Ovary (tissue), 7 donors: ENCODE measurements at regions not wholly inside any gene's neighbourhood (a gene's known extent, or its start where the extent isn't known, plus 50 kb on each side); places are given as distances from the start of the nearest gene placed in this dataset.
"Not testable (repeated sequence)": the region's sequence is repeated elsewhere in the genome, so short reads cannot be mapped to it uniquely, and the experiment has no call there.

Experiments used
- DNase-seq, 5 donors: peaks; one replicate each; pipeline ENCODE4 v3.0.0-alpha.2; 2019 to 2020
- H3K27ac ChIP-seq, 2 donors: fragments of 200-600 bp; one replicate each; pipeline versions ENCODE4 v1.5.1 to v1.8.0; 2019 to 2022
- H3K27me3 ChIP-seq: fragments of 200-600 bp; one replicate; pipeline ENCODE4 v1.8.0; 2022
- H3K36me3 ChIP-seq: fragments of 200-600 bp; sonication (generic); one replicate; pipeline ENCODE4 v1.5.1; 2019
- H3K4me1 ChIP-seq: one replicate; pipeline ENCODE4 v1.8.1; 2013; ENCODE audit warnings: mild to moderate bottlenecking, moderate library complexity; ENCODE audit not compliant: insufficient read depth
- H3K4me3 ChIP-seq: fragments of 200-600 bp; sonication (generic); one replicate; pipeline ENCODE4 v1.5.1; 2017
- H3K9me3 ChIP-seq, 2 donors: fragments of 200-600 bp in 1 of 2; sonication (generic) in 1 of 2; one replicate each; pipeline versions ENCODE4 v1.5.1 to v1.8.1; 2013 to 2019; ENCODE audit warnings: mild to moderate bottlenecking in 1 of 2, moderate library complexity in 1 of 2
- EP300 ChIP-seq: sonication (generic); formaldehyde crosslinking; IDR thresholded peaks from one replicate; pipeline ENCODE4 v1.6.1; 2017; ENCODE audit warnings: antibody characterized with exemption
- POLR2A ChIP-seq: fragments of 450-650 bp; IDR thresholded peaks from one replicate; pipeline ENCODE4 v1.6.1; 2017; ENCODE audit warnings: antibody characterized with exemption, mild to moderate bottlenecking, moderate library complexity
- WGBS, 3 donors: extraction: QIAGEN DNeasy Blood & Tissue Kit in 1 of 3; methylation state at CpG; one replicate each; pipeline versions ENCODE4 v1.1.5 to v1.1.7; 2013 to 2017; 5-methylcytosine and 5-hydroxymethylcytosine counted together
- intact Hi-C, 4 donors: fragments of 100-400 bp; cut with DNase I; formaldehyde crosslinking; loops; one replicate each; pipeline versions ENCODE4 v1.11.0 to v1.15.1; 2022 to 2023
- TF ChIP-seq, protein P1 (sequence below), 3 donors: fragments of 450-650 bp in 2 of 3; fragments of 200-600 bp in 1 of 3; IDR thresholded peaks; one replicate each; pipeline versions ENCODE4 v1.5.1 to v1.8.0; 2016 to 2022; ENCODE audit warnings: antibody characterized with exemption in 3 of 3, mild to moderate bottlenecking in 1 of 3
- donor health status: DM: no; HTN: no; CAD: no; lungs with moderate emphysema.
- donor health status: DM: no; HTN: no; CAD: no.
- donor health status: Bipolar disorder and iron deficiency.
- donor health status: DM: no; HTN: no; CAD: no.
- donor health status: DM: yes; HTN: yes; CAD: no.

DNA sequence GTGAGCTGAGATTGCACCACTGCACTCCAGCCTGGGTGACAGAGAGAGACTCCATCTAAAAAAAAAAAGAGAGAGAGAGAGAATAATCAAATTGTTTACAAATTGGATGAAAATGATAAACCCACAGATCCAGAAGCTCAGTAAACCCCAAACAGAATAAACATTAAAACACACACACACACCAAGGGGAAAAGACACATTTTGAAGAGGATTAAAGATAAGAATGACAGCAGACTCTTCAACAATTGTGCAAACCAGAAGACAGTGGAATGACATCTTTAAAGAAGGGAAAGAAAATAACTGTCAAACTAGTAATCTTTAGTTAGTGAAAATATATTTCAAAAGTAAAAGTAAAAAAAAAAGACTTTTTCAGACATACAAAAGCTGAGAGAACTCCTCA, 64.4 kb upstream of the RPL38 start:
- Histone ChIP-seq H3K27ac (no peak overlapping the region), H3K4me1 (no peaks in the 10 kb centered on the region), H3K9me3 (peaks cover 0 to 3% of the 10 kb centered on the region in 2 donors), H3K27me3 (no peaks in the 10 kb centered on the region), H3K4me3 (no peak overlapping the region), H3K36me3 (no peaks in the 10 kb centered on the region)
- intact Hi-C loops: no loop called here
- TF ChIP-seq POLR2A (no peak), EP300 (no peak)
- TF ChIP-seq, protein P1, sequence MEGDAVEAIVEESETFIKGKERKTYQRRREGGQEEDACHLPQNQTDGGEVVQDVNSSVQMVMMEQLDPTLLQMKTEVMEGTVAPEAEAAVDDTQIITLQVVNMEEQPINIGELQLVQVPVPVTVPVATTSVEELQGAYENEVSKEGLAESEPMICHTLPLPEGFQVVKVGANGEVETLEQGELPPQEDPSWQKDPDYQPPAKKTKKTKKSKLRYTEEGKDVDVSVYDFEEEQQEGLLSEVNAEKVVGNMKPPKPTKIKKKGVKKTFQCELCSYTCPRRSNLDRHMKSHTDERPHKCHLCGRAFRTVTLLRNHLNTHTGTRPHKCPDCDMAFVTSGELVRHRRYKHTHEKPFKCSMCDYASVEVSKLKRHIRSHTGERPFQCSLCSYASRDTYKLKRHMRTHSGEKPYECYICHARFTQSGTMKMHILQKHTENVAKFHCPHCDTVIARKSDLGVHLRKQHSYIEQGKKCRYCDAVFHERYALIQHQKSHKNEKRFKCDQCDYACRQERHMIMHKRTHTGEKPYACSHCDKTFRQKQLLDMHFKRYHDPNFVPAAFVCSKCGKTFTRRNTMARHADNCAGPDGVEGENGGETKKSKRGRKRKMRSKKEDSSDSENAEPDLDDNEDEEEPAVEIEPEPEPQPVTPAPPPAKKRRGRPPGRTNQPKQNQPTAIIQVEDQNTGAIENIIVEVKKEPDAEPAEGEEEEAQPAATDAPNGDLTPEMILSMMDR (IDR thresholded peaks at IDR 0.05): no peak
- no peak for DNase-seq

DNA sequence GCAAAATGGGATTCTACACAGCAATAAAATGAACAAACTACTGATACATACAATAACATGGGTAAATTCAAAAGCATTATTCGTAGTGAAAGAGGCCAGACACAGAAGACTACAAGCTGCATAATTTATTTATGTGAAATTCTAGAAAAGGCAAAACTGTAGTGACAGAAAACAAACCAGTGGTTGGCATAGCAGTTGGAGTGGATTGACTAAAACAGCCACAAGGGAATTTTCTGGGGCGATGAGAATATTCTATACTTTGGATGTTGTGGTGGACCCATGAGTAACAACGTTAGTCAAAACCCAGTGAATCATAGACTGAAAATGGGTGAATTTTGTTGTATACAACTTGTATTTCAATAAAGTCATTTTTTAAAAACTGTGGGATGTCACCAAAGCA, 63.2 kb upstream of the RPL38 start:
- TF ChIP-seq EP300: no peak
- TF ChIP-seq, protein P1 (IDR thresholded peaks at IDR 0.05): no peak
- TF ChIP-seq POLR2A: no peak
- Histone ChIP-seq H3K27ac (no peak overlapping the region), H3K27me3 (no peaks in the 10 kb centered on the region), H3K9me3 (peaks cover 0 to 3% of the 10 kb centered on the region in 2 donors), H3K4me3 (no peak overlapping the region), H3K4me1 (no peaks in the 10 kb centered on the region), H3K36me3 (no peaks in the 10 kb centered on the region)
- DNase-seq: no peak
- 87 to 92% (median 89%) methylated on average over 3 of the region's 3 CpGs for WGBS, 3 donors
- intact Hi-C loops: no loop called here

DNA sequence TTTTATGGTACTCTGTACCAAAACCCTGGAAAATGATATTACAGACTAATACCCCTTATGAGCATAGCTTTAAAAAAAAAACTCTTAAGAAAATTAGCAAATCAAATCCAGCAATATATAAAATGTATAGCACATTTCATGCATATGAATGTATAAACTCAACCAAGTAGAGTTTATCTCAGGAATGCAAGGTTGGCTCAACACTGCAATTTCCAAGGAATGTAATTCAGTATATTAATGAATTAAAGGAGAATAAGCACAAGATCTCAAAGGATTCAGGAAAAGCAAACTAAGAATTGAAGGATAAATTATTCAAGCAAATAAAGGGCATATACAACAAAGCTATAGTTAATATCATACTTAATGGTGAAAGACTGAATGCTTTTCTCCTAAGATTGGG, 61.9 kb upstream of the RPL38 start:
- no peaks in the 10 kb centered on the region for H3K36me3 ChIP-seq
- no peak for DNase-seq
- intact Hi-C loops: no loop called here
- no peaks in the 10 kb centered on the region for H3K4me1 ChIP-seq
- H3K9me3 ChIP-seq: peaks cover 0 to 3% of the 10 kb centered on the region in 2 donors
- H3K27ac ChIP-seq: no peak overlapping the region
- TF ChIP-seq EP300: no peak
- TF ChIP-seq, protein P1 (IDR thresholded peaks at IDR 0.05): no peak
- no peak for TF ChIP-seq POLR2A
- H3K4me3 ChIP-seq: no peak overlapping the region
- no peaks in the 10 kb centered on the region for H3K27me3 ChIP-seq

DNA sequence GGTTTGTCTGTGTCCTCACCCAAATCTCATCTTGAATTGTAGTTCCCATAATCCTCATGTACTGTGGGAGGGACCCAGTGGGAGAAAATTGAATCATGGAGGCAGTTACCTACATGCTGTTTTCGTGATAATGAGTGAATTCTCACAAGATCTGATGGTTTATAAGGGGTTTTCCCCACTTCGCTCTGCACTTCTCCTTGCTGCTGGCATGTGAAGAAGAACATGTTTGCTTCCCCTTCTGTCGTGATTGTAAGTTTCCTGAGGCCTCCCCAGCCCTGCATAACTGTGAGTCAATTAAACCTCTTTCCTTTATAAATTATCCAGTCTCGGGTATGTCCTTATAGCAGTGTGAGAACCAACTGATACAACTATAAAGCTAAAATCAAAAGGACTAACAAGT, 60.2 kb upstream of the RPL38 start:
- H3K36me3 ChIP-seq, DNase-seq, H3K4me1 ChIP-seq, H3K9me3 ChIP-seq, H3K27ac ChIP-seq, H3K27me3 ChIP-seq, intact Hi-C loops, H3K4me3 ChIP-seq: not testable (repeated sequence)
- 70 to 89% (median 80%) methylated on average over 4 of the region's 4 CpGs for WGBS, 3 donors

DNA sequence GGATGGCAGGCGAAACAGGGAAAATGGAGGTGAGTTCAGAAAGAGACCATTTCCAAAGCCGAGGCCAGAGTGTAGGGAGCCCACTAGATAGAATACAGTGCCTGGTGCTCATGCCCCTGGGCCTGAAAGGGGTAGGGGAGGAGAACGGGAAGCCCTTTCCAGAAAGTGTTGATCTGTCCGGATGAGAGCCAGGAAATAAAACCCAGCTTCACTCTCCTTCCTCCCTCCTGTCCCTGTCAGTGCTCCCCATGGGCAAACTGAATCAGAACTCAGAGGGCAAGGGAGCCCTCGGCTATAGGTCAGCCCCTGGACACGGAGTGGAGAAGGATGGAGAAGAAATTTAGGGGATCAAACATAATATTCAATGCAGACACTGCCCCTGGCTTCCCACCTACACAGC, 57.7 kb upstream of the RPL38 start:
- intact Hi-C loops: no loop called here
- H3K27me3 ChIP-seq: no peaks in the 10 kb centered on the region
- H3K4me1 ChIP-seq: no peaks in the 10 kb centered on the region
- no peak overlapping the region for H3K4me3 ChIP-seq
- no peaks in the 10 kb centered on the region for H3K36me3 ChIP-seq
- H3K27ac ChIP-seq: no peak overlapping the region
- H3K9me3 ChIP-seq: peaks cover 0 to 3% of the 10 kb centered on the region in 2 donors
- WGBS, 3 donors: 65 to 73% (median 69%) methylated on average over 6 of the region's 6 CpGs
- TF ChIP-seq POLR2A (no peak), EP300 (no peak)
- TF ChIP-seq, protein P1 (IDR thresholded peaks at IDR 0.05): no peak
- DNase-seq: no peak
